ENCODE measurements at regions not wholly inside any gene's neighbourhood (a gene's known extent, or its start where the extent isn't known, plus 50 kb on each side); places are given as distances from the start of the nearest gene placed in this dataset.
"Not testable (repeated sequence)": the region's sequence is repeated elsewhere in the genome, so short reads cannot be mapped to it uniquely, and the experiment has no call there.

- Histone ChIP-seq H3K4me1 (ENCODE audit: control insufficient read depth in 1 of 2, insufficient read depth in 2 of 2, low read length in 2 of 2) (no peaks in the 10 kb centered on the region), H3K27ac (ENCODE audit: low read length) (no peak overlapping the region)
These were observed 418.5 kb upstream of the RUNX1 start for GRCh38 chr21:35467566-35467965.

DNA sequence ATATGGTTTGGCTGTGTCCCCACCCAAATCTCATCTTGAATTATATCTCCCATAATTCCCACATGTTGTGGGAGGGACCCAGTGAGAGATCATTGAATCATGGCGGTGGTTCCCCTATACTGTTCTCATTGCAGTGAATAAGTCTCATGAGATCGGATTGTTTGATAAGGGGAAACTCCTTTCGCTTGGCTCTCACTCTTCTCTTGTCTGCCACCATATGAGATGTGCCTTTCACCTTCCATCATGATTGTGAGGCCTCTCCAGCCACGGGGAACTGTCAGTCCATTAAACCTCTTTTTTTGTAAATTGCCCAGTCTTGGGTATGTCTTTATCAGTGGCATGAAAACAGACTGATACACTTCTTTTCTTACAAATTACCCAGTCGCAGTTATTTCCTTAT is 417.6 kb upstream of the RUNX1 start:
- not testable (repeated sequence) for H3K9me3 ChIP-seq (ENCODE audit: control insufficient read depth in 1 of 2, low read length in 2 of 2); H3K4me3 ChIP-seq (ENCODE audit: low read depth in 1 of 2, low read length in 2 of 2); H3K27me3 ChIP-seq (ENCODE audit: low read depth, low read length); H3K36me3 ChIP-seq (ENCODE audit: control insufficient read depth in 1 of 2, insufficient read depth in 2 of 2, low read length in 2 of 2); H3K4me1 ChIP-seq (ENCODE audit: control insufficient read depth in 1 of 2, insufficient read depth in 2 of 2, low read length in 2 of 2); H3K27ac ChIP-seq (ENCODE audit: low read length)

More at GRCh38 chr21:35467566-35467965, 418.5 kb upstream of the RUNX1 start:
- H3K36me3 ChIP-seq (ENCODE audit: control insufficient read depth in 1 of 2, insufficient read depth in 2 of 2, low read length in 2 of 2) = no peaks in the 10 kb centered on the region
- no peaks in the 10 kb centered on the region for H3K27me3 ChIP-seq (ENCODE audit: low read depth, low read length)
- no peaks in the 10 kb centered on the region for H3K9me3 ChIP-seq (ENCODE audit: control insufficient read depth in 1 of 2, low read length in 2 of 2)
- H3K4me3 ChIP-seq (ENCODE audit: low read depth in 1 of 2, low read length in 2 of 2) = no peak overlapping the region

DNA sequence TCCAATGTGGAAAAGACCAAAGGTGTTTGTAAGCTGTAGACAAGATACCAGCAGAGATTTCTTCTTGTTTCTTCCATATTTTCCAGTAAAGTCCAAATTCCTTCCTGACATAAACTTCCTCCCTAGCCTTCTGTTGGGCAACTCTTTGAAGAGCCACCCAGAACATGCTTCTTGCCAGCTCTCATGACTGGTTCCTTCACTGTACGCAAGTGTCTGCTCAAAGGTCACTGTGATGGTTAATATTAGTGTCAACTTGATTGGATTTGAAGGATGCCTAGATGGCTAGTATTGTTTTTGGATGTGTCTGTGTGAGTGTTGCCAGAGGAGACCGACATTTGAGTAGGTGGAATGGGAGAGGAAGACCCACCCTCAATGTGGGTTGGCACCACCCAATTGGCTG is 416.6 kb upstream of the RUNX1 start:
- Histone ChIP-seq H3K27me3 (ENCODE audit: low read depth, low read length) (no peaks in the 10 kb centered on the region), H3K4me1 (ENCODE audit: control insufficient read depth in 1 of 2, insufficient read depth in 2 of 2, low read length in 2 of 2) (no peaks in the 10 kb centered on the region), H3K4me3 (ENCODE audit: low read depth in 1 of 2, low read length in 2 of 2) (no peak overlapping the region), H3K27ac (ENCODE audit: low read length) (no peak overlapping the region), H3K9me3 (ENCODE audit: control insufficient read depth in 1 of 2, low read length in 2 of 2) (no peaks in the 10 kb centered on the region), H3K36me3 (ENCODE audit: control insufficient read depth in 1 of 2, insufficient read depth in 2 of 2, low read length in 2 of 2) (no peaks in the 10 kb centered on the region)

DNA sequence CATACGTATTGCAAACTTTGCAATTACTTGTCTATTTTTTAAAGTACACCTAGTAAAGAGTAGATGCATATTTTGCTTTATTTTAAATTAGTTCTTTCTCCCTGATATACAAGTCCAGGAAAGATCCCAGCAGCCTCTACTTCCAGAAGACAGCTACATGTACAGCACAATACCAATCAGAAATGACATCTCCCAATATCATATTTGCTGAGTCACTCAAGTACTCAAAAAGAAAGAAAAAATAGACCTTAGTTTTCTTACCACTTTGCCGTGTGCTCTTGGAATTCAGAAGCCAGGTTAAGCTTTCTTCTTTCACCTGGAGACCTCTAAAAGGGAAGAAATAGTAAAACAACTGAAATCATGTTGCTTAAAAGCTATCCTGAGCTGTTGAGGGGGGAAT is 412.6 kb upstream of the RUNX1 start:
- Histone ChIP-seq H3K27me3 (ENCODE audit: low read depth, low read length) (no peaks in the 10 kb centered on the region), H3K9me3 (ENCODE audit: control insufficient read depth in 1 of 2, low read length in 2 of 2) (no peaks in the 10 kb centered on the region), H3K27ac (ENCODE audit: low read length) (no peak overlapping the region), H3K4me3 (ENCODE audit: low read depth in 1 of 2, low read length in 2 of 2) (no peak overlapping the region), H3K36me3 (ENCODE audit: control insufficient read depth in 1 of 2, insufficient read depth in 2 of 2, low read length in 2 of 2) (no peaks in the 10 kb centered on the region), H3K4me1 (ENCODE audit: control insufficient read depth in 1 of 2, insufficient read depth in 2 of 2, low read length in 2 of 2) (no peaks in the 10 kb centered on the region)

GRCh38 chr21:35460441-35460840 is 411.3 kb upstream of the RUNX1 start:
- Histone ChIP-seq H3K27ac (ENCODE audit: low read length) (no peak overlapping the region), H3K4me3 (ENCODE audit: low read depth in 1 of 2, low read length in 2 of 2) (no peak overlapping the region), H3K36me3 (ENCODE audit: control insufficient read depth in 1 of 2, insufficient read depth in 2 of 2, low read length in 2 of 2) (no peaks in the 10 kb centered on the region), H3K27me3 (ENCODE audit: low read depth, low read length) (no peaks in the 10 kb centered on the region), H3K4me1 (ENCODE audit: control insufficient read depth in 1 of 2, insufficient read depth in 2 of 2, low read length in 2 of 2) (no peaks in the 10 kb centered on the region), H3K9me3 (ENCODE audit: control insufficient read depth in 1 of 2, low read length in 2 of 2) (no peaks in the 10 kb centered on the region)

DNA sequence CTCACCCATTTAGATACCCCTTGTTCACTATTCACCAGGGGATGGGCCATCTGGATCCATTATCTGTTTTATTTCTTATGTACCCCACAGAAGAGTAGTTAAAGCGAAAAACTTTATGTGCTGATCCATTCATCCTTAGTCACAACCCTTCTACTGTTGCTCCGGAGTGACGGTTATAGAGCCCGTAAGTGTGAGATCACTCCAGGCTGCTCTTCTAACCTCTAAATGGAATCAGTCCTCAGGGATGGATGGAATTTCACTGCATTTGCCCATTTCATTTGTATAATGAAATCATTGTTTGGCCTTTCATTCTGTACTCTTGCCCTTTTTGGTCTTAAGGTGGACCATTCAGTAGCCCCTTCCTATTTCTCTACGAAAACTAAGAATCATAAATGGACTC is 409.3 kb upstream of the RUNX1 start:
- Histone ChIP-seq H3K9me3 (ENCODE audit: control insufficient read depth in 1 of 2, low read length in 2 of 2) (no peaks in the 10 kb centered on the region), H3K4me3 (ENCODE audit: low read depth in 1 of 2, low read length in 2 of 2) (no peak overlapping the region), H3K36me3 (ENCODE audit: control insufficient read depth in 1 of 2, insufficient read depth in 2 of 2, low read length in 2 of 2) (no peaks in the 10 kb centered on the region), H3K4me1 (ENCODE audit: control insufficient read depth in 1 of 2, insufficient read depth in 2 of 2, low read length in 2 of 2) (no peaks in the 10 kb centered on the region), H3K27me3 (ENCODE audit: low read depth, low read length) (no peaks in the 10 kb centered on the region), H3K27ac (ENCODE audit: low read length) (no peak overlapping the region)

- Histone ChIP-seq H3K4me3 (ENCODE audit: low read depth in 1 of 2, low read length in 2 of 2) (no peak overlapping the region), H3K9me3 (ENCODE audit: control insufficient read depth in 1 of 2, low read length in 2 of 2) (no peaks in the 10 kb centered on the region), H3K27me3 (ENCODE audit: low read depth, low read length) (no peaks in the 10 kb centered on the region), H3K36me3 (ENCODE audit: control insufficient read depth in 1 of 2, insufficient read depth in 2 of 2, low read length in 2 of 2) (no peaks in the 10 kb centered on the region), H3K4me1 (ENCODE audit: control insufficient read depth in 1 of 2, insufficient read depth in 2 of 2, low read length in 2 of 2) (no peaks in the 10 kb centered on the region), H3K27ac (ENCODE audit: low read length) (no peak overlapping the region)
These were observed 408.1 kb upstream of the RUNX1 start for GRCh38 chr21:35457097-35457804.

- no peaks in the 10 kb centered on the region for H3K36me3 ChIP-seq (ENCODE audit: control insufficient read depth in 1 of 2, insufficient read depth in 2 of 2, low read length in 2 of 2)
- no peaks in the 10 kb centered on the region for H3K27me3 ChIP-seq (ENCODE audit: low read depth, low read length)
- H3K9me3 ChIP-seq (ENCODE audit: control insufficient read depth in 1 of 2, low read length in 2 of 2) = no peaks in the 10 kb centered on the region
- no peaks in the 10 kb centered on the region for H3K4me1 ChIP-seq (ENCODE audit: control insufficient read depth in 1 of 2, insufficient read depth in 2 of 2, low read length in 2 of 2)
- no peak overlapping the region for H3K4me3 ChIP-seq (ENCODE audit: low read depth in 1 of 2, low read length in 2 of 2)
- no peak overlapping the region for H3K27ac ChIP-seq (ENCODE audit: low read length)
These were observed 402.2 kb upstream of the RUNX1 start for GRCh38 chr21:35451276-35451675.

DNA sequence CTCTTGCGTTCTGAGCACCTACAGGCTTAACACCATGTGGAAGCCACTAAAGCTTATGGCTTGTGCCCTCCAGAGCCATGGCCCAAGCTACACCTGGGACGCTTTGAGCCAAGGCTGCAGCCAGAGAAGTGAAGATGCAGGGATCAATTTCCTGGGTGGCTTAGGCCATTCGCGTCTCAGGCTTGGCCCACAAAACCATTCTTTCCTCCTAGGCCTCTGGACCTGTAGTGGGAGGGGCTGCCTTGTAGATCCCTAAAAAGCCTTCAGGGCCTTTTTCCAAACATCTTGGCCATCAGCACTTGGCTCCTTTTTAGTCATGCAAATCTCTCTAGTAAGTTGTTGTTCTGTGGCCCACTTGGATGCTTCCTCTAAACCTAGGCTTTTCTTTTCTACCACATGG is 401.7 kb upstream of the RUNX1 start:
- H3K4me1 ChIP-seq (ENCODE audit: control insufficient read depth in 1 of 2, insufficient read depth in 2 of 2, low read length in 2 of 2) = no peaks in the 10 kb centered on the region
- no peaks in the 10 kb centered on the region for H3K36me3 ChIP-seq (ENCODE audit: control insufficient read depth in 1 of 2, insufficient read depth in 2 of 2, low read length in 2 of 2)
- H3K27me3 ChIP-seq (ENCODE audit: low read depth, low read length) = no peaks in the 10 kb centered on the region
- H3K4me3 ChIP-seq (ENCODE audit: low read depth in 1 of 2, low read length in 2 of 2) = no peak overlapping the region
- no peak overlapping the region for H3K27ac ChIP-seq (ENCODE audit: low read length)
- H3K9me3 ChIP-seq (ENCODE audit: control insufficient read depth in 1 of 2, low read length in 2 of 2) = no peaks in the 10 kb centered on the region

- no peaks in the 10 kb centered on the region for H3K9me3 ChIP-seq (ENCODE audit: control insufficient read depth in 1 of 2, low read length in 2 of 2)
- no peak overlapping the region for H3K27ac ChIP-seq (ENCODE audit: low read length)
- no peaks in the 10 kb centered on the region for H3K4me1 ChIP-seq (ENCODE audit: control insufficient read depth in 1 of 2, insufficient read depth in 2 of 2, low read length in 2 of 2)
- no peak overlapping the region for H3K4me3 ChIP-seq (ENCODE audit: low read depth in 1 of 2, low read length in 2 of 2)
- H3K27me3 ChIP-seq (ENCODE audit: low read depth, low read length) = no peaks in the 10 kb centered on the region
- H3K36me3 ChIP-seq (ENCODE audit: control insufficient read depth in 1 of 2, insufficient read depth in 2 of 2, low read length in 2 of 2) = no peaks in the 10 kb centered on the region
These were observed 400.7 kb upstream of the RUNX1 start for GRCh38 chr21:35449846-35450245.

DNA sequence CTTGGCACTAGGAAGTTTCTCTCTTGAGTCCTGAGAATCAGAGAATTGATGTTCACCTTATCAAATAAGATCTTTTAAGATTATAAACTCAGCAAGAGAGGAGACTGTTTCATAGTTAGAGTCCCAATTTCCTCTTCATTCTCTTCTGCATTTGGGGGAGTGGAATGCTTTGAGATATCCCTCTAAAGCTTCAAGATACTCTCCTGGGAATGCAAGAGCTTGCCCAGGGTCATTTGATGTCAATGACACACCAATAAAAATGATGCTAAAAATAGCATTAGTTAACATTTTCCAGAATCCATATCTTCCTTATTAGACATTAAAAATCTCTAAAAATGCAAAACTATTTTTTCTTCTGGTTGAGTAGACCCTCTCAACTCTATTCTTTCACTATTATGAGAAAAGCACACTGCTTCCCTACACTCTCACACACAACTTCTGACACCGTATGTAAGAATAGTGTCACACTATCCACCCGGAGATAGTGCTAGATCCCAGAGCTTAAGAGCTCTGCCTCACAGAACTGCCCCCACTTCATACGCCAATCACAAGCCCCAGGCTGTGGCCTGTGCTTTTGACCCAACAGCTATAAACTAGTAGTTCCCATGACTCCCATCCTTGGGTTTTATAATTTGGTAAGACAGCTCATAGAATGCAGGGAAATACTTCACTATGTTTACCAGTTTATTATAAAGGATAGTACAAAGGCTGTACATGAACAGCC is 399.9 kb upstream of the RUNX1 start:
- no peak overlapping the region for H3K4me3 ChIP-seq (ENCODE audit: low read depth in 1 of 2, low read length in 2 of 2)
- no peak overlapping the region for H3K27ac ChIP-seq (ENCODE audit: low read length)
- no peaks in the 10 kb centered on the region for H3K4me1 ChIP-seq (ENCODE audit: control insufficient read depth in 1 of 2, insufficient read depth in 2 of 2, low read length in 2 of 2)
- H3K27me3 ChIP-seq (ENCODE audit: low read depth, low read length) = no peaks in the 10 kb centered on the region
- no peaks in the 10 kb centered on the region for H3K9me3 ChIP-seq (ENCODE audit: control insufficient read depth in 1 of 2, low read length in 2 of 2)
- no peaks in the 10 kb centered on the region for H3K36me3 ChIP-seq (ENCODE audit: control insufficient read depth in 1 of 2, insufficient read depth in 2 of 2, low read length in 2 of 2)

DNA sequence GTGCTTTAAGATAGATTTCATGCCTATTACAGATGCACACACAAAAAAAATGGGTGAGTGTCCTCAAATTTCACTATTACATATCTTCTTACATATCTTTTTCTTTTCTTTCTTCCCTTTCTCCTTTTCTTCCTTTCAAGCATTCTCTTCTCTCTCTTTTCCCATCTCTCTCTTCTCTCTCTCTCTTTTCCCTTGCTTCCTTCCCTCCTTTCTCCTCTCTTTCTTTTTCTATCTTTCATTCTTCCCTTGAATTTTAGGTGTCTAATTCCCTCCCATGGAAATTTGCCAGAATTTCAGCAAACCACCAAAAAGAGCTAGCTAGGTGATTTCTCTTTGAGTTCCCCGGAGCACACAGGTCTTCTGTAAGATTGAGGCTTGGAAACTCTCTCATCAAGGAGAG is 395.3 kb upstream of the RUNX1 start:
- Histone ChIP-seq H3K4me1 (ENCODE audit: control insufficient read depth in 1 of 2, insufficient read depth in 2 of 2, low read length in 2 of 2) (no peaks in the 10 kb centered on the region), H3K27ac (ENCODE audit: low read length) (no peak overlapping the region), H3K9me3 (ENCODE audit: control insufficient read depth in 1 of 2, low read length in 2 of 2) (no peaks in the 10 kb centered on the region), H3K27me3 (ENCODE audit: low read depth, low read length) (no peaks in the 10 kb centered on the region), H3K4me3 (ENCODE audit: low read depth in 1 of 2, low read length in 2 of 2) (no peak overlapping the region), H3K36me3 (ENCODE audit: control insufficient read depth in 1 of 2, insufficient read depth in 2 of 2, low read length in 2 of 2) (no peaks in the 10 kb centered on the region)
